GM12891 (cell line): ENCODE measurements at regions not wholly inside any gene's neighbourhood (a gene's known extent, or its start where the extent isn't known, plus 50 kb on each side); places are given as distances from the start of the nearest gene placed in this dataset.

Experiments used
- PAX5 ChIP-seq: IDR thresholded peaks from 2 replicates; pipeline ENCODE4 v1.6.1; 2011; ENCODE audit warnings: low read length, moderate library complexity, mild to moderate bottlenecking; ENCODE audit not compliant: insufficient read depth, severe bottlenecking
- POLR2A ChIP-seq: IDR thresholded peaks from 2 replicates; pipeline ENCODE4 v1.6.1; 2011; ENCODE audit warnings: low read depth, low read length, control low read depth
- POLR2AphosphoS5 ChIP-seq: IDR thresholded peaks from 2 replicates; pipeline ENCODE4 v1.6.1; 2011; ENCODE audit warnings: low read depth, low read length, control low read depth
- POU2F2 ChIP-seq: IDR thresholded peaks from 2 replicates; pipeline ENCODE4 v1.6.1; 2011; ENCODE audit warnings: low read depth, mild to moderate bottlenecking, control low read depth, low read length, moderate library complexity
- SPI1 ChIP-seq: IDR thresholded peaks from 2 replicates; pipeline ENCODE4 v1.6.1; 2011; ENCODE audit warnings: low read depth, low read length, control low read depth
- TAF1 ChIP-seq: IDR thresholded peaks from 2 replicates; pipeline ENCODE4 v1.6.1; 2011; ENCODE audit warnings: low read depth, low read length, control low read depth

DNA sequence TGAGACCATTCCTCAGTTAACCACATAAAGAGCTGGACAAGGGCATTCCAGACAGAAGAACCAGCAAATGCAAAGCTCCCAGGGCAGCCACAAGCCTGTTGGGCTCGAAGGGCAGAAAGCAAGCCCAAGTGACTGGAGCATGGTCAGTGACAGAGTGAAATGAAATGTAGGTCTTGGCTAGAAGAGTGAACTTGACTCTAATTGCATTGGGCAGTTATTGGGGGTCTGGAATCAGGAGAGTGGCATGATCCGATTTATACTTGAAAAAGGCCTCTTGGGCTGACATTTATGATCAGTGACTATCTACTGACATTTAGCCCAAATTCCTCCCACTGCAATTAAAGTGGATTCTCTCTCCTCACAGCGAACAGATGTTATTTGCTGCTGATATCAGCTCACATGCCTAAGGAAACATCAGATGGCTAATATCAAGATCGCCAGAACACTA lies 152.5 kb upstream of the KLF7 start:
- TF ChIP-seq POLR2A = no peak
- no peak for TF ChIP-seq POLR2AphosphoS5
- TF ChIP-seq TAF1 = no peak
- TF ChIP-seq SPI1 = no peak
- TF ChIP-seq PAX5 = no peak
- TF ChIP-seq POU2F2 = no peak
